Adrenal gland (tissue), 9 donors: ENCODE measurements at regions not wholly inside any gene's neighbourhood (a gene's known extent, or its start where the extent isn't known, plus 50 kb on each side); places are given as distances from the start of the nearest gene placed in this dataset.

Experiments used
- DNase-seq, 7 donors: peaks; one replicate each; pipeline ENCODE4 v3.0.0-alpha.2; 2019 to 2020
- H3K27ac ChIP-seq, 5 donors: fragments of 200-600 bp; sonication (generic) in 4 of 5; 1 replicate in 3 of 5; 2 replicates in 2 of 5; pipeline versions ENCODE4 v1.5.1 to v1.8.0; 2016 to 2020; ENCODE audit warnings: mild to moderate bottlenecking in 1 of 5
- H3K27me3 ChIP-seq: fragments of 200-600 bp; 2 replicates; pipeline ENCODE4 v1.8.0; 2021
- H3K36me3 ChIP-seq, 2 donors: fragments of 200-600 bp; replicated peaks in 1 of 2; 1 replicate in 1 of 2; 2 replicates in 1 of 2; pipeline versions ENCODE4 v1.5.1 to v1.8.0; 2018 to 2022
- H3K4me1 ChIP-seq, 2 donors: fragments of 200-600 bp; replicated peaks in 1 of 2; 1 replicate in 1 of 2; 2 replicates in 1 of 2; pipeline versions ENCODE4 v1.5.1 to v1.8.0; 2018 to 2021
- H3K4me3 ChIP-seq, 4 donors: fragments of 200-600 bp; sonication (generic) in 3 of 4; one replicate each; pipeline ENCODE4 v1.5.1; 2016 to 2018
- H3K9me3 ChIP-seq, 3 donors: fragments of 200-600 bp; sonication (generic) in 1 of 3; replicated peaks in 1 of 3; 1 replicate in 2 of 3; 2 replicates in 1 of 3; pipeline versions ENCODE4 v1.5.1 to v1.8.0; 2016 to 2021
- CTCF ChIP-seq, 6 experiments: fragments of 450-650 bp in 4 of 6; fragments of 200-600 bp in 2 of 6; sonication (generic) in 1 of 6; IDR thresholded peaks; 1 replicate in 5 of 6; 2 replicates in 1 of 6; pipeline versions ENCODE4 v1.5.1 to v1.8.0; 2016 to 2021; ENCODE audit warnings: antibody characterized with exemption in 6 of 6, mild to moderate bottlenecking in 2 of 6, moderate library complexity in 1 of 6
- POLR2A ChIP-seq, 2 donors: fragments of 450-650 bp; IDR thresholded peaks; one replicate each; pipeline ENCODE4 v1.6.1; 2017; ENCODE audit warnings: antibody characterized with exemption in 2 of 2, mild to moderate bottlenecking in 2 of 2, moderate library complexity in 1 of 2
- WGBS, 4 donors: extraction: QIAGEN DNeasy Blood & Tissue Kit in 2 of 4; methylation state at CpG; one replicate each; pipeline versions ENCODE4 v1.1.5 to v1.1.7; 2013 to 2017; 5-methylcytosine and 5-hydroxymethylcytosine counted together
- intact Hi-C, 2 donors: fragments of 100-400 bp; cut with DNase I; formaldehyde crosslinking; loops; one replicate each; pipeline versions ENCODE4 v1.14.1 to v1.15.0; 2022 to 2023
- donor health status: healthy with polysubstance abuse.
- donor health status: Bipolar disorder and iron deficiency.
- donor health status: DM: yes; HTN: yes; CAD: no.
- donor health status: DM: no; HTN: no; CAD: no.
- donor health status: DM: no; HTN: no; CAD: no.

DNA sequence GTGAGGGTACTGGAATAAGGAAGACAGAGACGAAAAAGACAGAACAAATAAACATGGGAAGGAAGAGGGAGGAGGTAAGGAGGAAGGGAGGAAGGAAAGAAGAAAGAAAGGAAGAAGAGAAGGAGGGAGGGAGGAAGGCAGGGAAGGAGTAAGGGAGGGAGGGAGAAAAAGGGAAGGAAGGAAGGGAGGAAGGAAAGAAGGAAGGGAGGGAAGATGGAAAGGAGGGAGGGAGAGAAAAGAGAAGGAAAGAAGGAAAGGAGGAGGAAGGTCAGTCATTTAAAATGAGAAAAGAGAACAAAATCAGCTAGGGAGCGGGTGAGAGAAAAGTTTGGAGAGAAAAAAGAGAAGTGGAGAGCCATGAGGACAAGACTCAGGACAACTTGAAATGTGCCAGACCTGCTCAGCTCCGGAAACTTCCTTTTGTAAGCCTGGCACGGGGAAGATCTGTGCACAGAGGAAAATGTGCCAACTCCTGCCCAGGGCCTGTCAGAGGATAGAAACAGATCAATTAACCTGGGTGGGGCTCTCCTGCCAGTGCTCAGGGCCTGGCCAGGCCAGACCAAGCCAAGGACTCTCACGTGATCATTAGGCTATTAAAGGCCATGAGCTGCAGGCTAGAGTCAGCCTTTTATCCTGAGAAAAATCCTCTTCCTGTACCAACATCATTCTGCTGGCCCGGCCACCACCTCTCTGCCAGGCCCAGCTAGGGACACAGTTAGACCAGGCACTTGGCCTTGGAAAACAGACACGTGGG is 50.1 kb upstream of the BCL6 start:
- no peak for TF ChIP-seq CTCF (IDR thresholded peaks at IDR 0.05)
- TF ChIP-seq POLR2A (IDR thresholded peaks at IDR 0.05), result peak in 1 of 2 donors; percentile 7
- peak; percentile 54 to 84 (median 62) for DNase-seq
- intact Hi-C loops, result no loop called here
- no peak overlapping the region for H3K4me3 ChIP-seq
- no peaks in the 10 kb centered on the region for H3K27me3 ChIP-seq
- 48 to 58% (median 56%) methylated on average over 6 to 7 of the region's 7 CpGs for WGBS, 4 donors
- H3K4me1 ChIP-seq, result peaks cover 4 to 10% of the 10 kb centered on the region in 2 donors
- H3K36me3 ChIP-seq, result no peaks in the 10 kb centered on the region
- no peaks in the 10 kb centered on the region for H3K9me3 ChIP-seq
- H3K27ac ChIP-seq, result peak overlapping the region in 3 of 5 donors; percentile 13 to 43 (median 27)

- DNase-seq, result no peak
- Histone ChIP-seq H3K4me1 (peaks cover 4 to 10% of the 10 kb centered on the region in 2 donors), H3K4me3 (no peak overlapping the region), H3K36me3 (no peaks in the 10 kb centered on the region), H3K27ac (no peak overlapping the region), H3K27me3 (no peaks in the 10 kb centered on the region), H3K9me3 (no peaks in the 10 kb centered on the region)
- intact Hi-C loops, result no loop called here
- 52 to 81% (median 75%) methylated on average over 1 of the region's 1 CpG for WGBS, 4 donors
- no peak for TF ChIP-seq POLR2A (IDR thresholded peaks at IDR 0.05)
- no peak for TF ChIP-seq CTCF (IDR thresholded peaks at IDR 0.05)
These were observed 52.9 kb upstream of the BCL6 start for GRCh38 chr3:187798126-187798525.

DNA sequence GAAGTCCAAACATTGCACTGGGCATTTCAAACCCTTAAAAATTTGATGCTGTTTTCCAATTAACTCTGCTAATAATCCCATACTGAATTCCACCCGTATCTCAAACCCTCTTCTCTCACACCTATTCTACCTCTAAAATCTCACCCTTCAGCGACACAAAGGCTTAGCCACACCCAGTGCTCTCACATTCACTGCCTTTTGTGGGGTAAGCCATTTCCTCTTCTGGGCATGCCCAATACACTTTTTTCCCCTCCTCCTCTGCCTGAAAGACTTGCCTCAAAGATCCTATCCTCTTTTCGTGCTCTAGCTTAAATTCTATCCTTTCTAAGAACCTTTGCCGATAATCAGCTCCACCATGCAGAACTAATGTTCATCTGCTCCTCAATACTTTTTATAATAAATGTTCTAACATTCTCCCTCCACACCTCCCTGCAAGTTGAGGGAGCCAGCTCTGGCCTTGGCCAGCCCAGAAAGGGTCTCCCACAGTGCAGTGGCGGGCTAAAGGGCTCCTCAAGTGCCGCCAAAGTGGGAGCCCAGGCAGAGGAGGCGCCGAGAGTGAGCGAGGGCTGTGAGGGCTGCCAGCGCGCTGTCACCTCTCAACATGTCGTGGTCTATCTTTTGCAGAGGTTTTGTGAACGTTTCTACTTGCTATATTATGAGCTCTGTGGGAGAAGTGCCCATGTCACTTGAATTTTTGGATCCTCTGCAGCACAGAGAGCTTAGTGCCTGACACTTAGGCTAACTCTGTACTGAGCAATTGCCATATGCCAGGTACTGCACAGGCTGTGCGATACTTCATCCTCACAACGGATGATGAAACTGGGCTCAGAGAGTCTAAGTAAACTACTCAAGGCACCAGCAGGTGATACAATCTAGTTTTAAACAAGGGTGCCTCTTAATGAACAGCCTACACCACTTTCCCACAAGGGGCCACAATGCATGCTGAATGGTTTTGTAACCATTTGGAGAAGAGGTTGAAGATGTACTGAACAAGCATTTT is 53.6 kb upstream of the BCL6 start:
- intact Hi-C loops, result no loop called here
- H3K36me3 ChIP-seq, result no peaks in the 10 kb centered on the region
- DNase-seq, result no peak
- H3K4me1 ChIP-seq, result peaks cover 4 to 10% of the 10 kb centered on the region in 2 donors
- 86 to 91% (median 87%) methylated on average over 15 of the region's 15 CpGs for WGBS, 4 donors
- H3K9me3 ChIP-seq, result no peaks in the 10 kb centered on the region
- H3K27me3 ChIP-seq, result no peaks in the 10 kb centered on the region
- no peak overlapping the region for H3K27ac ChIP-seq
- no peak overlapping the region for H3K4me3 ChIP-seq
- no peak for TF ChIP-seq POLR2A (IDR thresholded peaks at IDR 0.05)
- TF ChIP-seq CTCF (IDR thresholded peaks at IDR 0.05), result no peak

DNA sequence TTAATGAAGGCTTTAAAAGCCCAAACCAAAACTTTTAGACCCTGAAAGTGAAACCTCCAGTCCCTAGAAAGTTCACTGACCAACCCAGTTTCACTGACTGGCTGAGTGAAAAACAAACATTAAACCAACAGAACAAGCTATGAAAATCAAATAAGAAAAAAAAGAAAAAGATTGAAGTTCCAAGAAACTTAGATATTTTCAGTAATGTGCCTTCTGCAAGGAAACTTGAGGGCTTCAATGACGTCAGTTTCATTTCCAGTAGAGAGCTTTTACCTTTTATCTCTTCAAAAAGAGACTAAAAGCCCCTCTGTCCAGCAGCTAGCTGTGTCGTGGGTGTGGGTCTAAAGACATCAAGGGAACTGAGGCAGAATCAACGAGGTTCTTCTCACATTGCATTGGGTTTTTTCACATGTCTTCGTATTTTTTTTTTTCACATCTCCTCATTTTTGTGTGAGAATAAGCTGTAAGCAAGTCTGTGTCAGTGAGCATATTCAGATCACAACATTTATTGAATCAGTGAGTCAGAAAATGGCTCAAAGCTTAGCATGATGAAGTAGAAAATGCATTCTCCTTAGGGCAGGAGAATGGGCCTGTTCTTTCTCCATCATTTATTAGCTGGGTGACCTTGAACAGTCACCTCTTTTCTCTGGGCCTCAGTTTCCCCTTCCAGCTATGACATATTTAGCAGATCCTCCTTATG is 54.8 kb upstream of the BCL6 start:
- H3K4me3 ChIP-seq, result no peak overlapping the region
- no peaks in the 10 kb centered on the region for H3K27me3 ChIP-seq
- TF ChIP-seq POLR2A (IDR thresholded peaks at IDR 0.05) (no peak), CTCF (IDR thresholded peaks at IDR 0.05) (no peak)
- no peak overlapping the region for H3K27ac ChIP-seq
- H3K9me3 ChIP-seq, result no peaks in the 10 kb centered on the region
- peaks cover 4 to 10% of the 10 kb centered on the region in 2 donors for H3K4me1 ChIP-seq
- no peaks in the 10 kb centered on the region for H3K36me3 ChIP-seq
- intact Hi-C loops, result no loop called here
- no peak for DNase-seq
- 71 to 80% (median 78%) methylated on average over 4 of the region's 4 CpGs for WGBS, 4 donors
